Thyroid gland (tissue), 4 donors: ENCODE measurements at regions not wholly inside any gene's neighbourhood (a gene's known extent, or its start where the extent isn't known, plus 50 kb on each side); places are given as distances from the start of the nearest gene placed in this dataset.

Source experiments
- POLR2A ChIP-seq, 2 donors: fragments of 450-650 bp; IDR thresholded peaks; one replicate each; pipeline ENCODE4 v1.6.1; 2017; ENCODE audit warnings: antibody characterized with exemption in 2 of 2, mild to moderate bottlenecking in 2 of 2, moderate library complexity in 1 of 2
- TF ChIP-seq, protein P1 (sequence below), 6 experiments: fragments of 200-600 bp in 3 of 6; fragments of 450-650 bp in 3 of 6; sonication (generic) in 3 of 6; IDR thresholded peaks; one replicate each; pipeline ENCODE4 v1.5.1; 2016 to 2019; ENCODE audit warnings: antibody characterized with exemption in 6 of 6, mild to moderate bottlenecking in 2 of 6, inconsistent platforms in 1 of 6, moderate library complexity in 1 of 6

GRCh38 chr19:30791088-30791487, 418.9 kb downstream of the ZNF536 start:
- TF ChIP-seq, protein P1, sequence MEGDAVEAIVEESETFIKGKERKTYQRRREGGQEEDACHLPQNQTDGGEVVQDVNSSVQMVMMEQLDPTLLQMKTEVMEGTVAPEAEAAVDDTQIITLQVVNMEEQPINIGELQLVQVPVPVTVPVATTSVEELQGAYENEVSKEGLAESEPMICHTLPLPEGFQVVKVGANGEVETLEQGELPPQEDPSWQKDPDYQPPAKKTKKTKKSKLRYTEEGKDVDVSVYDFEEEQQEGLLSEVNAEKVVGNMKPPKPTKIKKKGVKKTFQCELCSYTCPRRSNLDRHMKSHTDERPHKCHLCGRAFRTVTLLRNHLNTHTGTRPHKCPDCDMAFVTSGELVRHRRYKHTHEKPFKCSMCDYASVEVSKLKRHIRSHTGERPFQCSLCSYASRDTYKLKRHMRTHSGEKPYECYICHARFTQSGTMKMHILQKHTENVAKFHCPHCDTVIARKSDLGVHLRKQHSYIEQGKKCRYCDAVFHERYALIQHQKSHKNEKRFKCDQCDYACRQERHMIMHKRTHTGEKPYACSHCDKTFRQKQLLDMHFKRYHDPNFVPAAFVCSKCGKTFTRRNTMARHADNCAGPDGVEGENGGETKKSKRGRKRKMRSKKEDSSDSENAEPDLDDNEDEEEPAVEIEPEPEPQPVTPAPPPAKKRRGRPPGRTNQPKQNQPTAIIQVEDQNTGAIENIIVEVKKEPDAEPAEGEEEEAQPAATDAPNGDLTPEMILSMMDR (IDR thresholded peaks at IDR 0.05), result no peak
- no peak for TF ChIP-seq POLR2A (IDR thresholded peaks at IDR 0.05)
